Epidermal melanocyte (primary cell): ENCODE measurements at regions not wholly inside any gene's neighbourhood (a gene's known extent, or its start where the extent isn't known, plus 50 kb on each side); places are given as distances from the start of the nearest gene placed in this dataset.
"Not testable (repeated sequence)": the region's sequence is repeated elsewhere in the genome, so short reads cannot be mapped to it uniquely, and the experiment has no call there.

Source experiments
- DNase-seq: peaks from one replicate; pipeline ENCODE4 v3.0.0; 2011; ENCODE audit warnings: low spot score; ENCODE audit not compliant: insufficient read length

DNA sequence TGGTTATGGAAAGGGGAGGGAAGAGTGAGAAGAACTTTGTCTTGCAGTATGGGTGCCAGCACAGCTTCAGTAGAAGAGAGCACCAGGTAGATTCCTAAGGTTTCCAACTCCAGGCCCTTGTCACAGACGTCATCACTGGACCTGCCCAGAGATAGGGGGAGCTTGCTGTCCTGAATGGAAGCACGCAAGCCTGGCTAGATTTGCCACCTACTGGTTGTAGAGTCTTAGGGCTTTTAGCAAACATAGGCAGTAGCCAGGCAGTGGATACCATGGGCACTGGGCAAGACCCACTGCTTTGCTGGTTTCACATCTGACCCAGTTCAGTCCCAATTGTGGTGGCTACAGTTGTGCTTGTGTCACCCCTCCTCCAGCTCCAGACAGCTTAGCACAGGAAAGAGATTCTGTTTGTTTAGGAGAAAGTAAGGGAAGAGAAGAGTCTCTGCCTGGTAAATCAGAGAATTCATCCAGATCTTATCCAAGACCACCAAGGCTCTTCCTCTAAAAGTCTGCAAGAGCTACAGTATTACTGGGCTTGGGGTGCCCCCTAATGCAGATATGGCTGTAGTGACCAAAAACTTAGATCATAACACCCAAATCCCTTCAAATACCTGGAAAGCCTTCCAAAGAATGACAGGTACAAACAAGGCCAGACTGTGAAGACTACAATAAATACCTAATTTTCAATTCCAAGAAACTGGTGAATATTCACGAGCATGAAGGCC lies 158.9 kb downstream of the HINT1 start:
- DNase-seq, result no peak

DNA sequence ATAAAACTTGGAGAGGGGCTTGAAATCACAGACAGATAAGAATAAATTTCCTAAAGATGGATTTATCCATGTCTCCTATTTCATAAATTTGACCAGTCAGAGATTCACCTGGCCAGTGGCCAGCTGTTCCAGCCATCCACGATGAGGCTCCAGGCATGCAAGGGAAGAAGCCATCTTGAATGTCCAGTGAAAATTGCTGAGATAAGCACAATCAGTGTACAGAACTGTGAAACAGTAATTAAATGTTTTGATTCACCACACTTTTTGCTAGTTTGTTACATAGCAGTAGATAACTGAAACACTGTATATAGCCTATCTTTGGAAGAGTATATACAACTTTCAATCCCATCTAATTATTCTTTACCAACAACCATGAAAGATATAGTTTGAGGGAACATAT lies 163.5 kb downstream of the HINT1 start:
- no peak for DNase-seq

- DNase-seq, result no peak
Observed at GRCh38 chr5:131000289-131000688, 164.8 kb downstream of the HINT1 start.

GRCh38 chr5:130996720-130997119 lies 168.3 kb downstream of the HINT1 start:
- not testable (repeated sequence) for DNase-seq

GRCh38 chr5:130995851-130996250 lies 169.2 kb downstream of the HINT1 start:
- no peak for DNase-seq

- no peak for DNase-seq
Observed at GRCh38 chr5:130995254-130995515, 169.9 kb downstream of the HINT1 start.

DNA sequence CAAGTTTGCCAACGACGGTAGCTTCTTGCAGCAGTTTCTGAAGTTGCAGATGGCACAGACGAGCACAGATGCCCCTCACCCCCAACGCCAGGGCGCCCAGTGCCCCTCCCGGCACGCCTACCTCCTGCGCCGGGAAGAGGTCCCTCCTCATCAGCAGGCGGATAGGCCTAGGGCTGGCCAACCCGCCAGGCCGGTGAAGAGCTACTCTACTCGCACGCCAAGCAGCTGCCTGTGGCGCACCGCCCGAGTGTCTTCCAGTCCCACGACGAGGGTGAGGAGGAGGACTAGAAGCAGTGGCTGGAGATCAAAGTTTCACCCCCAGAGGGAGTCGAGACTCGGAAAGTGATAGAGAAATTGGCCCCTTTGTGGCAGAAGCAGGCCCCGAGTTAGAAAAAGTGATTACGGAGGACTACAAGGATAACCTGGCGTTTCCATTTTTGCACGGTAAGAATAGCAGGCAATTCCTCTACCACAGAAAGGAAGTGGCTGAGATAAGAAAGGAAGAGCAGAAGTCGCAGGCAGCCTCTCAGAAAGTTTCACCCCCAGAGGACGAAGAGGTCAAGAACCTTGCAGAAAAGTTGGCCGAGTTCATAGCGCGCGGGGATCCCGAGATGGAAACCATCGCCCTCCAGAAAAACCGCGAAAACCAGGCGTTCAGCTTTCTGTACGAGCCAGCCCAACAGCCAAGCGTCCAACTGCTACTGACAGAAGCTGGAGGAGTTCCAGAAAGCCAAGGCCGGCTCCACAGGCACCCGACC lies 170.4 kb downstream of the HINT1 start:
- DNase-seq, result no peak

GRCh38 chr5:130992621-130993020 lies 172.4 kb downstream of the HINT1 start:
- DNase-seq, result no peak

GRCh38 chr5:130992095-130992494 lies 173.0 kb downstream of the HINT1 start:
- peak; percentile 57 for DNase-seq

- DNase-seq, result no peak
Observed at GRCh38 chr5:130985776-130986175, 179.3 kb downstream of the HINT1 start.

GRCh38 chr5:130981663-130982062 lies 183.4 kb downstream of the HINT1 start:
- DNase-seq, result no peak

DNA sequence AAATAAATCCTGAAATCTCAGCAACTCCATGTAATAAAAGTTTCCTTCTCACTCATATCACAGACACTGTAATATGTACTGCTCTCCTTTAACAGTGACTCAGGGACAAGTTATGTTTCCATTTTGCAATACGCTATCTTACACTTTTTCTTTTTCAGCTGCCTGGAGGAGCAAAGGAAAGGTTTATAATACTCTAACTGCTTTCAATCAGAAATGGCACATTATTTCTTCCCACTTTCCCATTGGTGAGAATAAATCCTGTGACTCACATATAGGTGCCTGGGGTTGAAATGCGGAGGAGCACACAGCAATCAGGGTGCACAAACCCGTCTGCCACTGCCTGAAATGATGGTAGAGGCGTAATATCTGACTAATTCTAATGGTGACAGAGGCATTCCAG lies 186.6 kb downstream of the HINT1 start:
- no peak for DNase-seq

DNA sequence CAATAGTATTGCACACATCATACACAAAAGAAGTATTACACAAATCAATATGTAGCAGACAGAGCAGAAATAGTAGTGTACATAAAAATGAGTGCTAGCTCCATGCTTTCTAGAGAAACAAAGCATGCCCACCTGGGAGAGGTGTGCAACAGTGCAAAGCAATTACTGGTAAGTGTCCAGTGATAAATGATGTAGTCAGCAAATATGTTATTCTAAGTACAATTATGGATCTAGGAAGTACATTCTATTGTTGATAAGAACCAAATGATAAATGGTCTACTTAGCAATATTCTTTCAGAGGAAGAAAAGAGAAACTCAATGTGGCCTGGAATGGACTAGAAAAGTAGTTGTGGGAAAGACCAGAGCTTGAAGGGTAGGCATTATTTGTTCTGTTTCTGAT lies 188.6 kb downstream of the HINT1 start:
- no peak for DNase-seq

- no peak for DNase-seq
Observed at GRCh38 chr5:130975847-130976246, 189.2 kb downstream of the HINT1 start.

- DNase-seq, result no peak
Observed at GRCh38 chr5:130975299-130975698, 189.8 kb downstream of the HINT1 start.

DNA sequence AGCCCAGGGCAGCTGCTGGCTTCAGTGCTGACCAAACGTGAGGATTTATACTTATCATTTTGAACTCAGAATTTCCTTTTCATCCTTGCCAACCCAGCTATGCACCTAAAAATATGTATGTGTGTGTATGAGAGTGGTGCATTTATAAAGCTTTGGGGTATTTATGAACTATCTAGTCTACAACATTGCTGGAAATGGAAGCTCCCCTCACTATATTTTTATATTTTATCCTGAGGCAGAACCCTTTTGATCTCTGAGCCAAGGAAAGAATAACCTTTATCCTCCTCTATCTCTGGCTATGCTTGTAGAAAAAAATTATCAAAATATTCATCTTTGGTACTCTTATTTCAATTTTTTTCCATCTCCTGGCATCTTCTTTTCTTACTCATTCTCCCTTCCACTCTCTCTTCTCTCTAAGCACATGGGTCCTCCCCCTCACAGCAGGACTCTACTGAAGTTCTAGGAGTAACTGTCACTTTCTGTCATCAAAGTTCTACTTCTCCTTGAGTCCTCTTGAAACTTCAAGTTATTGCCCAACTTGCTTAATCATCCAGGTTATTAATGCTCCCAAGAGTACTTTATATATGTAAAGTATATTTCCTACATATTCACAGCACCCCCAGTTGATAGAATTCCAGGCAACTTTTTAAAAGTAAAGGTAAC lies 190.9 kb downstream of the HINT1 start:
- no peak for DNase-seq

DNA sequence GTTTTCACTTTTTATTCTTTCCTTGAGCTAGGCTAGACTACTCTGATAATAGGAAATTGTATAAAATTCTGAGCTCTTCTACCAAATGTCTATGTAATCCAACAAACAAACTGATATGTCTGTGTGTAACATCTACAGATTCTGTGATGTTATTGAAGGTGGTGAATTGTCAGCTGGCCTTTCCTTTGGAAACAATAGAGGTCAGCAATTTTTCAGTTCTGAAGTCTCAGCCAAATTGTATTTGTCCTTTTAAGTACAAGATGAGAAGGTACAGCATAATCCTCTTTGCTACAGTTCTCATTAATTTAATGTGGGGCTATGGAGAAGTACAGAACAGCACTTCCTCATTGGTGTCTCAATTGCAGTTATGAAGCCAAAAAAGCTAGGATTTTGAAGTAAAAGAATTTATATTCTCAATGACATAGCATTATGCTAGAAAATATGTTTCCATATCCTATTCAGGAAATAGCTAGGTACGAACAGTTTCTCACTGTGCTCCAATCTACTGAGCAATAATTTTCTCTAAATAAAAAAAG lies 198.0 kb downstream of the HINT1 start:
- no peak for DNase-seq

GRCh38 chr5:130965920-130966319 lies 199.1 kb downstream of the HINT1 start:
- no peak for DNase-seq

- no peak for DNase-seq
Observed at GRCh38 chr5:130965360-130965759, 199.7 kb downstream of the HINT1 start.

DNA sequence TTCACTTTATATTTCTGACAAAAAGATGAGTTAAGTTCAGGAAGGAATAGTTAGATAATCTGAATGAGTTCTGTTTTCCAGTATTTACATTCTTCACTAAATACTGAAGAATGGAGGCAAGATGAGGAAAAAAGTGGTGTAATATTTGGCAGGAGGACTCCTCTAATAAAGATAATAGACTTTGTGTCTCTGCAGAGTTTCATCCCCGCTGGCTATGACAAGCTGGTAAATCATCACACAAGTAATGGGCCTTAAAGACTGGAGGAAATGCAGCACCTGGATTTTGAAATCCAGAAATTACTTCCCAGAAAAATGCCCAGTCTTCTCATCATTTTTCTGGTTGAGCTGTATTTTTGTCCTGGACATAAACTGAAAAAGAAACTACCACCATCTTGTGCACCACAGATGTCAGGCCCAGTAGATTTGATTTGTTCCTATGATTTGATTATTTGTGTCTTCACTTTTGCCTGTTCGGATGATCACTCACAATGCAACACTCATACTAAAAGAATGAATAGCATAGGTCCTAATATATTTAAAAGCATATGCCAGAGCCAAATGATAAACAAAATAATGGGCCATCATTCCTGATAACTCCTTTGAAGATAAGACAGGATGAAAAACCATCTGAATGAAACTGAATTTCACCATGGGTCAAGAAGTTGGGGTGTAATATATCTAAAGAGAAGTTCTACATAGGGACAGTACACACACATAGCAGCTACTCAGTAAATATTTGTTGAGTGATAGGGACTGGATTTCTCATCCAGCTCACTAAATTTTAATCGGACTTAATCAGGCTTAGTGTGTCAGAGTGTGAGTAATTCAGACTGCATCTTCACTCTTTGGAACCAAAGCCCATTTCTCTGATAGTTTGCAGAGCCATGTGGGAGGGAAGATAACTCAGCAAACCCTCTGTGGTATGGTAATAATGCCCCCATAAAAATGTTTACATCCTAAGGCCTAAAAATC lies 200.5 kb downstream of the HINT1 start:
- DNase-seq, result no peak

GRCh38 chr5:130963798-130964197 lies 201.3 kb downstream of the HINT1 start:
- no peak for DNase-seq
